Trophoblast cell (in vitro differentiated cells and primary cell): ENCODE measurements at regions not wholly inside any gene's neighbourhood (a gene's known extent, or its start where the extent isn't known, plus 50 kb on each side); places are given as distances from the start of the nearest gene placed in this dataset.

Experiments
- DNase-seq, 2 donors: peaks; one replicate each; pipeline ENCODE4 v3.0.0-alpha.2; 2016
- H2AFZ ChIP-seq: 2 replicates; pipeline ENCODE4 v1.6.1; 2013; ENCODE audit warnings: low read length, moderate library complexity, mild to moderate bottlenecking; ENCODE audit not compliant: insufficient read depth, poor library complexity
- H2AK5ac ChIP-seq: 2 replicates; pipeline ENCODE4 v1.6.1; 2013; ENCODE audit warnings: mild to moderate bottlenecking, low read length
- H2BK120ac ChIP-seq: 2 replicates; pipeline ENCODE4 v1.6.1; 2013; ENCODE audit warnings: low read length, mild to moderate bottlenecking, moderate library complexity; ENCODE audit not compliant: insufficient read depth, poor library complexity
- H2BK12ac ChIP-seq: 2 replicates; pipeline ENCODE4 v1.6.1; 2013; ENCODE audit warnings: mild to moderate bottlenecking, low read length, moderate library complexity
- H2BK5ac ChIP-seq: 2 replicates; pipeline ENCODE4 v1.6.1; 2013; ENCODE audit warnings: low read length, low read depth, moderate library complexity, mild to moderate bottlenecking; ENCODE audit not compliant: poor library complexity
- H3K14ac ChIP-seq: 2 replicates; pipeline ENCODE4 v1.6.1; 2013; ENCODE audit warnings: mild to moderate bottlenecking, low read length
- H3K18ac ChIP-seq: 2 replicates; pipeline ENCODE4 v1.6.1; 2013; ENCODE audit warnings: mild to moderate bottlenecking, low read length
- H3K23ac ChIP-seq: 2 replicates; pipeline ENCODE4 v1.6.1; 2013; ENCODE audit warnings: low read length
- H3K27ac ChIP-seq: 2 replicates; pipeline ENCODE4 v1.5.1; 2013; ENCODE audit warnings: low read depth, mild to moderate bottlenecking, inconsistent platforms, low read length, moderate library complexity
- H3K27me3 ChIP-seq: 2 replicates; pipeline ENCODE4 v1.6.1; 2013; ENCODE audit warnings: inconsistent platforms, mild to moderate bottlenecking, low read length, moderate library complexity; ENCODE audit not compliant: insufficient read depth
- H3K36me3 ChIP-seq, 2 experiments: 1 replicate in 1 of 2; 2 replicates in 1 of 2; pipeline ENCODE4 v1.6.1; 2013; ENCODE audit warnings: low read length in 2 of 2, mild to moderate bottlenecking in 2 of 2, moderate library complexity in 1 of 2; ENCODE audit not compliant: insufficient read depth in 2 of 2, control insufficient read depth in 1 of 2
- H3K4ac ChIP-seq: 2 replicates; pipeline ENCODE4 v1.6.1; 2013; ENCODE audit warnings: low read depth, mild to moderate bottlenecking, low read length, moderate library complexity
- H3K4me1 ChIP-seq, 2 experiments: 1 replicate in 1 of 2; 2 replicates in 1 of 2; pipeline ENCODE4 v1.6.1; 2013; ENCODE audit warnings: low read length in 2 of 2, mild to moderate bottlenecking in 2 of 2, moderate library complexity in 1 of 2; ENCODE audit not compliant: insufficient read depth in 2 of 2, control insufficient read depth in 1 of 2
- H3K4me2 ChIP-seq: 2 replicates; pipeline ENCODE4 v1.6.1; 2013; ENCODE audit warnings: inconsistent platforms, mild to moderate bottlenecking, low read length, moderate library complexity
- H3K4me3 ChIP-seq: 2 replicates; pipeline ENCODE4 v1.5.1; 2013; ENCODE audit warnings: mild to moderate bottlenecking, low read depth, low read length, inconsistent platforms
- H3K79me1 ChIP-seq: one replicate; pipeline ENCODE4 v1.6.1; 2013; ENCODE audit warnings: low read length
- H3K79me2 ChIP-seq: 2 replicates; pipeline ENCODE4 v1.6.1; 2013; ENCODE audit warnings: low read length, mild to moderate bottlenecking; ENCODE audit not compliant: control insufficient read depth, insufficient read depth, poor library complexity
- H3K9ac ChIP-seq: 2 replicates; pipeline ENCODE4 v1.6.1; 2013; ENCODE audit warnings: mild to moderate bottlenecking, low read length
- H3K9me3 ChIP-seq: 2 replicates; pipeline ENCODE4 v1.6.1; 2013; ENCODE audit warnings: low read depth, mild to moderate bottlenecking, control low read depth, inconsistent platforms, low read length; ENCODE audit not compliant: insufficient read depth
- H4K12ac ChIP-seq: 2 replicates; pipeline ENCODE4 v1.6.1; 2013; ENCODE audit warnings: low read depth, mild to moderate bottlenecking, low read length, moderate library complexity
- H4K8ac ChIP-seq: 2 replicates; pipeline ENCODE4 v1.6.1; 2013; ENCODE audit warnings: low read depth, mild to moderate bottlenecking, low read length, moderate library complexity
- H4K91ac ChIP-seq: one replicate; pipeline ENCODE4 v1.6.1; 2013; ENCODE audit warnings: low read depth, mild to moderate bottlenecking, low read length, moderate library complexity
- WGBS: extraction: QIAGEN DNeasy Blood & Tissue Kit; methylation state at CpG from one replicate; pipeline ENCODE4 v1.1.7; 2013; ENCODE audit warnings: missing lambda C conversion rate; ENCODE audit not compliant: insufficient read length, insufficient coverage; ENCODE audit errors: extremely low coverage; 5-methylcytosine and 5-hydroxymethylcytosine counted together

DNA sequence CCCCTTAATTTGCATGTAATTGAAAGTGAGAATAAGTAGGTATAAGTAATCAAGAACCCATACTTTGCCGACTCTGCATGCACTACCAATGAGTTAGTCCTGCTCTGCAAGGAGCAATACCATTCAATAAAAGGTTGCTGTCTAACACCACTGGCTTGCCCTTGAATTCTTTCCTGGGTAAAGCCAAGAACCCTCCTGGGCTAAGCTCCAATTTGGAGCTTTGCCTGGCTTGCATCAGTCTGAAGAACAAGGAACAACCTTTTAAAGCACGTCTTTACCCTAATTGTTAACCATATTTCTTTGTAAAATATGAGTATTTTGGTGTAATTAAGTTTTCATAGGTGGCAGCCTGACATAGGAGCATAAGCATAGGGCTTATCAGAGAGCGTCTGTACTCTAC is 367.7 kb downstream of the MEI4 start:
- Histone ChIP-seq H3K23ac (no peak overlapping the region), H3K9ac (no peak overlapping the region), H3K79me2 (no peaks in the 10 kb centered on the region), H3K79me1 (no peaks in the 10 kb centered on the region), H3K9me3 (no peaks in the 10 kb centered on the region), H3K14ac (no peak overlapping the region), H3K27ac (no peak overlapping the region), H3K36me3 (no peaks in the 10 kb centered on the region), H2BK12ac (no peak overlapping the region), H3K4ac (no peak overlapping the region), H4K8ac (no peak overlapping the region), H3K4me3 (no peak overlapping the region), H3K18ac (no peak overlapping the region), H3K4me2 (no peak overlapping the region), H3K27me3 (no peaks in the 10 kb centered on the region), H2BK5ac (no peak overlapping the region), H3K4me1 (no peaks in the 10 kb centered on the region), H4K91ac (no peak overlapping the region), H2AK5ac (no peak overlapping the region), H2AFZ (no peak overlapping the region), H4K12ac (no peak overlapping the region), H2BK120ac (no peak overlapping the region)
- no peak for DNase-seq
- no CpG with 5 or more reads among the region's 3 CpGs for WGBS

DNA sequence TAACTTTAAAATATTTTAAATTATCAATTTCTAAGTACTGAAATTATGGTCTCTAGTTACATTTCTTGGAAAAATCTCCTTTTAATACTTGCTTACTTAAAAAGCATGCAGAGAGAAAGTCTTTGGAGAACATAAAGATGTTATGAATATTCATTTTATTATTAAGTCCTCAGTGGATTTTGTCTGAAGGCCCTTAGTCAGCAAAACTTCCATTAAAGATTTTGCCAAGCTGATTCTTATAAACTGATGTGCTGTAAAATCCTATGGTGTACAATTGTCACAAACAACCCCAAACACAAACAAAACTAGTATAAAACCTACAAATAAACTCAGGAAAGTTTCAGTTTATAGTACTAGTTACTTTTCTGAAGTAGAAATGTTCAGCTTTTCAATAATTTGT is 372.7 kb downstream of the MEI4 start:
- Histone ChIP-seq H3K36me3 (no peaks in the 10 kb centered on the region), H3K4me3 (no peak overlapping the region), H3K27ac (no peak overlapping the region), H3K9me3 (peaks cover 2% of the 10 kb centered on the region), H3K27me3 (no peaks in the 10 kb centered on the region), H4K91ac (no peak overlapping the region), H3K4me2 (no peak overlapping the region), H2BK5ac (no peak overlapping the region), H3K18ac (no peak overlapping the region), H3K9ac (no peak overlapping the region), H3K4ac (no peak overlapping the region), H2BK120ac (no peak overlapping the region), H3K4me1 (no peaks in the 10 kb centered on the region), H2AK5ac (no peak overlapping the region), H2BK12ac (no peak overlapping the region), H3K79me2 (no peaks in the 10 kb centered on the region), H3K14ac (no peak overlapping the region), H4K12ac (no peak overlapping the region), H3K23ac (no peak overlapping the region), H3K79me1 (no peaks in the 10 kb centered on the region), H2AFZ (no peak overlapping the region), H4K8ac (no peak overlapping the region)
- no peak for DNase-seq

DNA sequence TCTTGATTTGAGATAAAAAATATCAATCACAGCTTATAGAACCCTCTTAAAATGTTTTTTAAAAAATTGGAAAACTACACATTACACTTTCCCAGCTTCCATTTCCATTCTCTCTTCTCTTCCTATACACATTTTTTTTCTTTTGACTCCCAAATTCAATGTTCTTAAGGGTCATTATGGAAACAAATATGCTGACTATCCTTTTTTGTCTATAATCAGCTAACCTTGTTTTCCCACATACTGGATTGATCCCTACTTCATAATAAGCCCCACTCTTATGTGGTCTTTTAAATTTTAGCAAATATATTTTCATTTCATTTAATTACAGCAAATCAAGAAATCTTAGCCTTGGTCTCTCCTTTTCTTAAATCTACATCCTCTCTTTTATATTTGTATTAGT is 378.4 kb downstream of the MEI4 start:
- Histone ChIP-seq H2AK5ac (no peak overlapping the region), H3K4me2 (no peak overlapping the region), H2BK120ac (no peak overlapping the region), H3K9me3 (peaks cover 2% of the 10 kb centered on the region), H3K79me1 (no peaks in the 10 kb centered on the region), H4K8ac (no peak overlapping the region), H3K27ac (no peak overlapping the region), H3K27me3 (no peaks in the 10 kb centered on the region), H2AFZ (no peak overlapping the region), H2BK5ac (no peak overlapping the region), H4K12ac (no peak overlapping the region), H3K36me3 (no peaks in the 10 kb centered on the region), H3K4me1 (no peaks in the 10 kb centered on the region), H3K4me3 (no peak overlapping the region), H3K79me2 (no peaks in the 10 kb centered on the region), H2BK12ac (no peak overlapping the region), H3K4ac (no peak overlapping the region), H3K14ac (no peak overlapping the region), H3K18ac (no peak overlapping the region), H3K23ac (no peak overlapping the region), H3K9ac (no peak overlapping the region), H4K91ac (no peak overlapping the region)
- no peak for DNase-seq

DNA sequence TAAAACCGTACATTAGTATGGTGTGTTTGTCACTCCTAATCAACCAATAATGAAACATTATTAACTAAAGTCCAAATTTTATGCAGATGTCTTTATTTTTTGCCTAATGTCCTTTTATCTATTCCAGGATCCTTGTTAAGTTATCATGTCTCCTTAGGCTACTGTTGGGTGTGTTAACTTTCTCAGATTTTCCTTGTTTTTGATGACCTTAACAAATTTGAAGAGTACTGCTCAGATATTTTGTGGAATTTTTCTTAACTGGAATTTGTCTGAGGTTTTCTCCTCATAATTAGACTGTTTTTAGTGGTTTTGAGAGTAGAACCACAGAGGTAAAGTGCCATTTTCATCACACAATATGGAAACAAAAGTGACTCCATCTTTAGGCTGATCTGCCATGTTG is 406.3 kb downstream of the MEI4 start:
- H3K27me3 ChIP-seq = no peaks in the 10 kb centered on the region
- no peak for DNase-seq
- no peak overlapping the region for H2AK5ac ChIP-seq
- no peak overlapping the region for H4K91ac ChIP-seq
- H2AFZ ChIP-seq = no peak overlapping the region
- H3K79me1 ChIP-seq = no peaks in the 10 kb centered on the region
- H4K8ac ChIP-seq = no peak overlapping the region
- no peak overlapping the region for H4K12ac ChIP-seq
- no peaks in the 10 kb centered on the region for H3K4me1 ChIP-seq
- H2BK120ac ChIP-seq = no peak overlapping the region
- no peak overlapping the region for H3K9ac ChIP-seq
- no peaks in the 10 kb centered on the region for H3K79me2 ChIP-seq
- H3K4ac ChIP-seq = no peak overlapping the region
- no peaks in the 10 kb centered on the region for H3K36me3 ChIP-seq
- no peak overlapping the region for H3K4me3 ChIP-seq
- H3K4me2 ChIP-seq = no peak overlapping the region
- H3K23ac ChIP-seq = no peak overlapping the region
- H3K18ac ChIP-seq = no peak overlapping the region
- no peaks in the 10 kb centered on the region for H3K9me3 ChIP-seq
- no peak overlapping the region for H2BK5ac ChIP-seq
- no peak overlapping the region for H3K14ac ChIP-seq
- no peak overlapping the region for H2BK12ac ChIP-seq
- no peak overlapping the region for H3K27ac ChIP-seq
- no CpG with 5 or more reads among the region's 1 CpG for WGBS

- Histone ChIP-seq H2BK12ac (no peak overlapping the region), H3K9me3 (no peaks in the 10 kb centered on the region), H3K4me3 (no peak overlapping the region), H3K79me2 (no peaks in the 10 kb centered on the region), H2AFZ (no peak overlapping the region), H3K27me3 (no peaks in the 10 kb centered on the region), H3K4ac (no peak overlapping the region), H2AK5ac (no peak overlapping the region), H3K79me1 (no peaks in the 10 kb centered on the region), H3K4me1 (no peaks in the 10 kb centered on the region), H3K18ac (no peak overlapping the region), H3K23ac (no peak overlapping the region), H4K91ac (no peak overlapping the region), H2BK120ac (no peak overlapping the region), H3K9ac (no peak overlapping the region), H2BK5ac (no peak overlapping the region), H4K8ac (no peak overlapping the region), H4K12ac (no peak overlapping the region), H3K27ac (no peak overlapping the region), H3K36me3 (no peaks in the 10 kb centered on the region), H3K4me2 (no peak overlapping the region), H3K14ac (no peak overlapping the region)
- peak in 1 of 2 donors; percentile 24 for DNase-seq
- WGBS = no CpG with 5 or more reads among the region's 4 CpGs
Observed at GRCh38 chr6:78062993-78063392, 410.2 kb downstream of the MEI4 start.
